Stomach (tissue), 8 donors: ENCODE measurements at regions not wholly inside any gene's neighbourhood (a gene's known extent, or its start where the extent isn't known, plus 50 kb on each side); places are given as distances from the start of the nearest gene placed in this dataset.

ENCODE experiments used
- DNase-seq, 2 donors: peaks; one replicate each; pipeline versions ENCODE4 v3.0.0 to v3.0.0-alpha.2; 2013 to 2019
- H3K27ac ChIP-seq, 5 donors: fragments of 200-600 bp in 4 of 5; sonication (generic) in 4 of 5; one replicate each; pipeline ENCODE4 v1.5.1; 2013 to 2019; ENCODE audit warnings: mild to moderate bottlenecking in 1 of 5, moderate library complexity in 1 of 5
- H3K27me3 ChIP-seq, 3 donors: fragments of 200-600 bp; sonication (generic); one replicate each; pipeline ENCODE4 v1.5.1; 2017 to 2019; ENCODE audit warnings: mixed run types in 1 of 3
- H3K36me3 ChIP-seq, 4 donors: fragments of 200-600 bp; sonication (generic); 1 replicate in 3 of 4; 2 replicates in 1 of 4; pipeline ENCODE4 v1.5.1; 2016 to 2019
- H3K4me1 ChIP-seq, 4 donors: fragments of 200-600 bp; sonication (generic); one replicate each; pipeline ENCODE4 v1.5.1; 2016 to 2019
- H3K4me3 ChIP-seq, 4 donors: fragments of 200-600 bp; sonication (generic) in 3 of 4; one replicate each; pipeline ENCODE4 v1.5.1; 2016 to 2019; ENCODE audit warnings: mild to moderate bottlenecking in 1 of 4
- H3K9me3 ChIP-seq, 4 donors: fragments of 200-600 bp; sonication (generic); one replicate each; pipeline ENCODE4 v1.5.1; 2016 to 2019
- EP300 ChIP-seq: sonication (generic); formaldehyde crosslinking; IDR thresholded peaks from one replicate; pipeline ENCODE4 v1.6.1; 2017; ENCODE audit warnings: antibody characterized with exemption
- POLR2A ChIP-seq, 4 donors: fragments of 450-650 bp; IDR thresholded peaks; one replicate each; pipeline ENCODE4 v1.6.1; 2016; ENCODE audit warnings: antibody characterized with exemption in 4 of 4, control low read depth in 2 of 4, mild to moderate bottlenecking in 1 of 4, moderate library complexity in 1 of 4
- POLR2AphosphoS5 ChIP-seq, 3 donors: sonication (generic); formaldehyde crosslinking; IDR thresholded peaks; one replicate each; pipeline ENCODE4 v1.6.1; 2016; ENCODE audit warnings: antibody characterized with exemption in 3 of 3
- WGBS, 5 donors: extraction: QIAGEN DNeasy Blood & Tissue Kit in 3 of 5; methylation state at CpG; one replicate each; pipeline versions ENCODE4 v1.1.5 to v1.1.7; 2013 to 2018; 5-methylcytosine and 5-hydroxymethylcytosine counted together
- intact Hi-C: fragments of 100-400 bp; cut with DNase I; formaldehyde crosslinking; loops from one replicate; pipeline ENCODE4 v1.15.1; 2023; ENCODE audit warnings: low total_unique reads
- TF ChIP-seq, protein P1 (sequence below), 7 experiments: fragments of 450-650 bp in 4 of 7; fragments of 200-600 bp in 3 of 7; sonication (generic) in 3 of 7; IDR thresholded peaks; one replicate each; pipeline ENCODE4 v1.5.1; 2016 to 2019; ENCODE audit warnings: antibody characterized with exemption in 7 of 7, control low read depth in 2 of 7, mild to moderate bottlenecking in 1 of 7
- donor health status: healthy with polysubstance abuse.
- donor health status: Bipolar disorder and iron deficiency.
- donor health status: healthy.

DNA sequence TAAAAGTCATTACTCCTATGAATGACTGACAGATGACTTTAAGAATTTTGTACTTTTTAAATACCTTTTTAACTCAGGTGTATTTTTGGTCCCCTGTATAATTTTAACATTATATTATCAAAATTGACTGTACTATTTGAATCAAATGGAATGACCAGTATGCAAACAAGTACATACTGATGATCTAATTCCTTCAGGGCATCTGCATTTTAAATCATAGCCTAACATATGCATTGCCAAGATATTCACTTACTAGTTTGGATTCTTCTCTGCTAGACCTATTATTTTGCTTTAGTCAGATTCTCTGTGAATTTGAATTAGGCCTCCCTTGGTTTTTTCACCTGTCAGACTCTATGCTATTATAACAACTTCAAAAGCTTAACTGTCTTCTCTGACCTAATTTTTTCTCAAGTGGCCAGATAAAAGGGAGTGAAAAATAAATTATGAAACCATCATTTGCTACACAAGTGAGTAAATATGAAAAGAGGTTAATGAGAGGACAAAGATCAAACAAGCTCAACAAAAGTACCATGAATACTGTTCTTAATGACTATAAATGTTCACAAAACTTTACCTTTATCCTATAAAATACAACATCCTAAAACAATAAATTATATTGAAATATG is 1505.2 kb upstream of the CDH9 start:
- TF ChIP-seq POLR2A (IDR thresholded peaks at IDR 0.05), result no peak
- no peak for TF ChIP-seq POLR2AphosphoS5 (IDR thresholded peaks at IDR 0.05)
- TF ChIP-seq, protein P1, sequence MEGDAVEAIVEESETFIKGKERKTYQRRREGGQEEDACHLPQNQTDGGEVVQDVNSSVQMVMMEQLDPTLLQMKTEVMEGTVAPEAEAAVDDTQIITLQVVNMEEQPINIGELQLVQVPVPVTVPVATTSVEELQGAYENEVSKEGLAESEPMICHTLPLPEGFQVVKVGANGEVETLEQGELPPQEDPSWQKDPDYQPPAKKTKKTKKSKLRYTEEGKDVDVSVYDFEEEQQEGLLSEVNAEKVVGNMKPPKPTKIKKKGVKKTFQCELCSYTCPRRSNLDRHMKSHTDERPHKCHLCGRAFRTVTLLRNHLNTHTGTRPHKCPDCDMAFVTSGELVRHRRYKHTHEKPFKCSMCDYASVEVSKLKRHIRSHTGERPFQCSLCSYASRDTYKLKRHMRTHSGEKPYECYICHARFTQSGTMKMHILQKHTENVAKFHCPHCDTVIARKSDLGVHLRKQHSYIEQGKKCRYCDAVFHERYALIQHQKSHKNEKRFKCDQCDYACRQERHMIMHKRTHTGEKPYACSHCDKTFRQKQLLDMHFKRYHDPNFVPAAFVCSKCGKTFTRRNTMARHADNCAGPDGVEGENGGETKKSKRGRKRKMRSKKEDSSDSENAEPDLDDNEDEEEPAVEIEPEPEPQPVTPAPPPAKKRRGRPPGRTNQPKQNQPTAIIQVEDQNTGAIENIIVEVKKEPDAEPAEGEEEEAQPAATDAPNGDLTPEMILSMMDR (IDR thresholded peaks at IDR 0.05), result no peak
- no peak for TF ChIP-seq EP300
- peaks cover 0 to 5% (median 0%) of the 10 kb centered on the region in 4 donors for H3K9me3 ChIP-seq
- no peaks in the 10 kb centered on the region for H3K27me3 ChIP-seq
- H3K4me1 ChIP-seq, result no peaks in the 10 kb centered on the region
- no peak for DNase-seq
- no peaks in the 10 kb centered on the region for H3K36me3 ChIP-seq
- intact Hi-C loops, result no loop called here
- no peak overlapping the region for H3K27ac ChIP-seq
- H3K4me3 ChIP-seq, result no peak overlapping the region

DNA sequence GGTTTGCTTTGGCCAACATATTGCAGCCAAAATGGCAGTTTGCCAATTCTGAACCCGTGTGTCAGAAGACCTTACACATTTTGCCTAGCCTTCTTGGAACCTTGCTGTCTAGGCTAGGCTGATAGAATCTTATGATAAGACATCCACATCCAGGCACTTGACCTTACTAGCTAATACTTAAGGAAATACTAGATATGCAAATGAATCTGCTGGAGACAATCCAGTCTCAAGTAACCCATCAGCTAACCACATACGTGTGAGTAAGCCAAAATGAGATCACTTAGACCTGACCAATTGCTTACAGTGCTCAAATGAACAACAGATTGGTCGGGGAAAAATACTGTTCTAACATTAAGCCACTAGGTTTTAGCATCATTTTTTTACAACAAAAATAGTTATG is 1504.6 kb upstream of the CDH9 start:
- Histone ChIP-seq H3K9me3 (peaks cover 0 to 5% (median 0%) of the 10 kb centered on the region in 4 donors), H3K27me3 (no peaks in the 10 kb centered on the region), H3K4me3 (no peak overlapping the region), H3K27ac (no peak overlapping the region), H3K36me3 (no peaks in the 10 kb centered on the region), H3K4me1 (no peaks in the 10 kb centered on the region)
- peak in 1 of 2 donors; percentile 5 for DNase-seq
- TF ChIP-seq POLR2A (IDR thresholded peaks at IDR 0.05), result no peak
- TF ChIP-seq, protein P1 (IDR thresholded peaks at IDR 0.05), result no peak
- no peak for TF ChIP-seq EP300
- TF ChIP-seq POLR2AphosphoS5 (IDR thresholded peaks at IDR 0.05), result no peak
- intact Hi-C loops, result no loop called here
- 34 to 59% (median 50%) methylated on average over 3 of the region's 3 CpGs for WGBS, 5 donors

DNA sequence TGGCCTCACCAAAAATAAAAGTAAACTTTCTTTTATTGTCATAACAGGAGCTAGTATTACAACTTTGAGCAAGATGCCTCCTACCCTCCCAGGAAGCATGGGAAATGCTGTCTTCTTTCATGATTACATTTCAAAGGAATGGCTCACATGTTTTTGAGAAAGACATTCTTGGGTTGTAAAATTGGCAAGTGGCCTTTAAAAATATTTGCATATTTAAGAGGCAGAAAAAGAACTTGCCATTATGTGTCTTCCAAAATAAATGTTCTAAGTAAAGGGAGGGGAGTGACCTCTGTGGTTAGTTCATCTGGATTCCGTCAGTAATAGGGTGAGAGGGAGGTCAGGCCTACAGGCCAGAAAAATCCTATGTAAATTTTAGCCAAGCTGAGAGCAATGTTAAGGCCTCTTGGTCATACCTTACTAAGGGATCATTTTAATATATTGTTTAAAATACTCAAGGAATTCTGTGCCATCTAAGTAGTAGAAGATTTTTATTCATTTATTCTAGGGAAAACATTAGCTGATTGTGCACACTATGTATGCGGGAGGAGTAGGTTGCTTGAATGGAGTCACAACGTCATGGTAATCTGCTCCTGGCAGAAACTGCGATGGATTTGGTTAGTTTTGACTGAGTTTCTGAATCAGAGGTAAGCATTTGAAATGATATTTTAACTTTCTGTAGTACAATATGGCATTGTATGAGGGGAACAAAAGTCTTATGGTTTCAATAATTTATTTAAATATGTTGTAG is 1485.7 kb upstream of the CDH9 start:
- Histone ChIP-seq H3K9me3 (peaks cover 0 to 18% (median 4%) of the 10 kb centered on the region in 4 donors), H3K27ac (no peak overlapping the region), H3K27me3 (no peaks in the 10 kb centered on the region), H3K4me3 (no peak overlapping the region), H3K36me3 (no peaks in the 10 kb centered on the region), H3K4me1 (no peaks in the 10 kb centered on the region)
- 36 to 66% (median 60%) methylated on average over 4 of the region's 4 CpGs for WGBS, 5 donors
- peak in 1 of 2 donors; percentile 29 for DNase-seq
- intact Hi-C loops, result no loop called here
- TF ChIP-seq POLR2AphosphoS5 (IDR thresholded peaks at IDR 0.05), result no peak
- TF ChIP-seq, protein P1 (IDR thresholded peaks at IDR 0.05), result no peak
- TF ChIP-seq POLR2A (IDR thresholded peaks at IDR 0.05), result no peak

DNA sequence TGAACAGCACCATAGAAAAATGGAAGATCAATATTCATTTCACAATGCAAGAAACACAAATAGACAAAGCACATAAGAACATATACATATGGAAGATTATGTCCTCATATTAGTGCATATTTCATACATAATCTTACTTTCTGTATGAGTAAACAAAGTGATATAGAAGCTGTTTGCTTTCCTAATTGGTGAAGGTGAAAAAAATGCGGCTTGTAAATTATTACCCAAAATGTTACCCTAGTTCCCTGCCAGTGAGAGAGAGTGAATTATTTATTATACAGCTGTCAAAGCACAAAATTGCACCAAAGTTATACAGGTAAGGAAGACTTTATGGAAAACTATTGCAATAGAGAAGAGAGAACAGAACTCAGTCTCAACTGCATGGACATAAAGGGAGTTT is 1485.0 kb upstream of the CDH9 start:
- Histone ChIP-seq H3K27ac (no peak overlapping the region), H3K27me3 (no peaks in the 10 kb centered on the region), H3K36me3 (no peaks in the 10 kb centered on the region), H3K9me3 (peaks cover 0 to 18% (median 4%) of the 10 kb centered on the region in 4 donors), H3K4me3 (no peak overlapping the region), H3K4me1 (no peaks in the 10 kb centered on the region)
- intact Hi-C loops, result no loop called here
- 69 to 87% (median 77%) methylated on average over 1 of the region's 1 CpG for WGBS, 5 donors
- TF ChIP-seq POLR2AphosphoS5 (IDR thresholded peaks at IDR 0.05) (no peak), EP300 (no peak), POLR2A (IDR thresholded peaks at IDR 0.05) (no peak)
- TF ChIP-seq, protein P1 (IDR thresholded peaks at IDR 0.05), result no peak
- DNase-seq, result no peak
